Smooth muscle cell (in vitro differentiated cells): ENCODE measurements at regions not wholly inside any gene's neighbourhood (a gene's known extent, or its start where the extent isn't known, plus 50 kb on each side); places are given as distances from the start of the nearest gene placed in this dataset.

Experiments
- DNase-seq: peaks from one replicate; lab custom pipeline; 2025; ENCODE audit not compliant: unreplicated experiment; lab: John Stamatoyannopoulos, UW
- H2AFZ ChIP-seq: fragments of 200-600 bp; sonication (generic); 2 replicates; pipeline ENCODE4 v1.6.0; 2016; ENCODE audit warnings: antibody characterized with exemption, low read depth, mild to moderate bottlenecking
- H3F3A ChIP-seq: fragments of 200-600 bp; sonication (generic); 2 replicates; pipeline ENCODE4 v1.6.0; 2017; ENCODE audit warnings: antibody characterized with exemption, low read depth
- H3K27ac ChIP-seq: fragments of 200-600 bp; sonication (generic); 2 replicates; pipeline ENCODE4 v1.5.1; 2016; ENCODE audit warnings: low read depth, mild to moderate bottlenecking
- H3K27me3 ChIP-seq: fragments of 200-600 bp; sonication (generic); 2 replicates; pipeline ENCODE4 v1.6.1; 2016; ENCODE audit warnings: low read depth, mild to moderate bottlenecking
- H3K36me3 ChIP-seq: fragments of 200-600 bp; sonication (generic); 2 replicates; pipeline ENCODE4 v1.5.1; 2016; ENCODE audit warnings: low read depth
- H3K4me1 ChIP-seq: fragments of 200-600 bp; sonication (generic); 2 replicates; pipeline ENCODE4 v1.5.1; 2016; ENCODE audit warnings: low read depth
- H3K4me2 ChIP-seq: fragments of 200-600 bp; sonication (generic); 2 replicates; pipeline ENCODE4 v1.6.0; 2016; ENCODE audit warnings: mild to moderate bottlenecking
- H3K4me3 ChIP-seq: fragments of 200-600 bp; sonication (generic); 2 replicates; pipeline ENCODE4 v1.5.1; 2016; ENCODE audit warnings: mild to moderate bottlenecking
- H3K79me2 ChIP-seq: fragments of 200-600 bp; sonication (generic); 2 replicates; pipeline ENCODE4 v1.6.0; 2016; ENCODE audit warnings: low read depth, mild to moderate bottlenecking
- H3K9ac ChIP-seq: fragments of 200-600 bp; sonication (generic); 2 replicates; pipeline ENCODE4 v1.6.0; 2016; ENCODE audit warnings: low read depth
- H3K9me3 ChIP-seq: fragments of 200-600 bp; sonication (generic); replicated peaks from 2 replicates; pipeline ENCODE4 v1.5.1; 2016; ENCODE audit warnings: low read depth
- H4K20me1 ChIP-seq: fragments of 200-600 bp; sonication (generic); 2 replicates; pipeline ENCODE4 v1.6.0; 2016; ENCODE audit warnings: low read depth
- CTCF ChIP-seq: fragments of 200-600 bp; sonication (generic); IDR thresholded peaks from 2 replicates; pipeline ENCODE4 v1.5.1; 2017; ENCODE audit warnings: borderline replicate concordance, mild to moderate bottlenecking, antibody characterized with exemption; ENCODE audit not compliant: insufficient read depth, poor library complexity, severe bottlenecking
- WGBS: methylation state at CpG from one replicate; pipeline ENCODE4 v1.1.7; 2016; ENCODE audit warnings: low lambda C conversion rate; 5-methylcytosine and 5-hydroxymethylcytosine counted together

GRCh38 chr18:76233876-76234675, 261.0 kb downstream of the ZNF516 start:
- no peak for TF ChIP-seq CTCF
- no peak overlapping the region for H3K4me2 ChIP-seq

GRCh38 chr18:76233406-76233805, 261.6 kb downstream of the ZNF516 start:
- DNase-seq = no peak
- no peaks in the 10 kb centered on the region for H3K79me2 ChIP-seq
- H4K20me1 ChIP-seq = no peaks in the 10 kb centered on the region
- no peaks in the 10 kb centered on the region for H3K36me3 ChIP-seq
- no peak overlapping the region for H3K4me2 ChIP-seq
- H3K4me1 ChIP-seq = no peaks in the 10 kb centered on the region
- H3K9ac ChIP-seq = no peak overlapping the region
- no peaks in the 10 kb centered on the region for H3K9me3 ChIP-seq
- H2AFZ ChIP-seq = no peak overlapping the region
- no peak overlapping the region for H3K27ac ChIP-seq
- H3F3A ChIP-seq = no peaks in the 10 kb centered on the region
- no peak overlapping the region for H3K4me3 ChIP-seq
- H3K27me3 ChIP-seq = no peaks in the 10 kb centered on the region
- no peak for TF ChIP-seq CTCF
- 97% methylated on average over 1 of the region's 1 CpG for WGBS

More at GRCh38 chr18:76233876-76234675, 261.0 kb downstream of the ZNF516 start:
- no peak for DNase-seq
- no peaks in the 10 kb centered on the region for H3K27me3 ChIP-seq
- 83% methylated on average over 5 of the region's 5 CpGs for WGBS
- no peak overlapping the region for H3K4me3 ChIP-seq
- H3K36me3 ChIP-seq = no peaks in the 10 kb centered on the region
- H2AFZ ChIP-seq = no peak overlapping the region
- no peaks in the 10 kb centered on the region for H3F3A ChIP-seq
- H3K4me1 ChIP-seq = no peaks in the 10 kb centered on the region
- no peaks in the 10 kb centered on the region for H3K79me2 ChIP-seq
- no peaks in the 10 kb centered on the region for H3K9me3 ChIP-seq
- H4K20me1 ChIP-seq = no peaks in the 10 kb centered on the region
- H3K27ac ChIP-seq = no peak overlapping the region
- H3K9ac ChIP-seq = no peak overlapping the region

- no peaks in the 10 kb centered on the region for H3F3A ChIP-seq
- no peak for TF ChIP-seq CTCF
- H3K9ac ChIP-seq = no peak overlapping the region
- H3K27me3 ChIP-seq = no peaks in the 10 kb centered on the region
- H3K4me1 ChIP-seq = no peaks in the 10 kb centered on the region
- no peaks in the 10 kb centered on the region for H3K36me3 ChIP-seq
- no peaks in the 10 kb centered on the region for H3K9me3 ChIP-seq
- H3K27ac ChIP-seq = no peak overlapping the region
- H3K4me2 ChIP-seq = peak overlapping the region; percentile 20
- no peaks in the 10 kb centered on the region for H3K79me2 ChIP-seq
- DNase-seq = no peak
- H4K20me1 ChIP-seq = no peaks in the 10 kb centered on the region
- WGBS = 54% methylated on average over 3 of the region's 3 CpGs
- no peak overlapping the region for H3K4me3 ChIP-seq
- no peak overlapping the region for H2AFZ ChIP-seq
Observed at GRCh38 chr18:76232779-76233178, 262.3 kb downstream of the ZNF516 start.

GRCh38 chr18:76232010-76232409, 263.0 kb downstream of the ZNF516 start:
- DNase-seq = no peak
- Histone ChIP-seq H3F3A (no peaks in the 10 kb centered on the region), H3K9me3 (no peaks in the 10 kb centered on the region), H3K27ac (no peak overlapping the region), H3K36me3 (no peaks in the 10 kb centered on the region), H3K4me1 (no peaks in the 10 kb centered on the region), H3K4me2 (no peak overlapping the region), H3K27me3 (no peaks in the 10 kb centered on the region), H2AFZ (no peak overlapping the region), H4K20me1 (no peaks in the 10 kb centered on the region), H3K4me3 (no peak overlapping the region), H3K9ac (no peak overlapping the region), H3K79me2 (no peaks in the 10 kb centered on the region)
- TF ChIP-seq CTCF = no peak
- 82% methylated on average over 1 of the region's 1 CpG for WGBS
